Heart left ventricle (tissue), 16 donors: ENCODE measurements at regions not wholly inside any gene's neighbourhood (a gene's known extent, or its start where the extent isn't known, plus 50 kb on each side); places are given as distances from the start of the nearest gene placed in this dataset.

Experiments used
- ATAC-seq, 4 donors: fragments of 200-7000 bp; cut with Tn5 transposase; one replicate each; pipeline ENCODE4 v1.9.1; 2020 to 2022; ENCODE audit warnings: moderate library complexity in 4 of 4, mild to moderate bottlenecking in 3 of 4, moderate number of reproducible peaks in 1 of 4
- DNase-seq, 5 donors: peaks; one replicate each; pipeline ENCODE4 v3.0.0-alpha.2; 2020
- H3K27ac ChIP-seq, 12 donors: fragments of 200-600 bp; sonication (generic) in 4 of 12; one replicate each; pipeline versions ENCODE4 v1.5.0 to v1.8.0; 2016 to 2022; ENCODE audit warnings: mild to moderate bottlenecking in 2 of 12
- H3K27me3 ChIP-seq, 9 donors: fragments of 200-600 bp; sonication (generic) in 2 of 9; one replicate each; pipeline versions ENCODE4 v1.5.1 to v1.8.0; 2016 to 2022; ENCODE audit warnings: mild to moderate bottlenecking in 3 of 9
- H3K36me3 ChIP-seq, 9 donors: fragments of 200-600 bp; sonication (generic) in 2 of 9; one replicate each; pipeline versions ENCODE4 v1.5.0 to v1.8.0; 2018 to 2022; ENCODE audit warnings: mild to moderate bottlenecking in 2 of 9
- H3K4me1 ChIP-seq, 12 donors: fragments of 200-600 bp; sonication (generic) in 4 of 12; one replicate each; pipeline versions ENCODE4 v1.5.0 to v1.8.0; 2016 to 2022; ENCODE audit warnings: mild to moderate bottlenecking in 3 of 12
- H3K4me3 ChIP-seq, 12 donors: fragments of 200-600 bp; sonication (generic) in 4 of 12; one replicate each; pipeline versions ENCODE4 v1.5.0 to v1.8.0; 2017 to 2022; ENCODE audit warnings: mild to moderate bottlenecking in 9 of 12, moderate library complexity in 4 of 12
- H3K9me3 ChIP-seq, 12 donors: fragments of 200-600 bp; sonication (generic) in 4 of 12; one replicate each; pipeline versions ENCODE4 v1.5.0 to v1.8.0; 2016 to 2022; ENCODE audit warnings: mild to moderate bottlenecking in 1 of 12
- CTCF ChIP-seq, 12 donors: fragments of 200-600 bp; sonication (generic) in 4 of 12; IDR thresholded peaks; one replicate each; pipeline versions ENCODE4 v1.5.0 to v1.8.0; 2018 to 2022; ENCODE audit warnings: antibody characterized with exemption in 12 of 12, mild to moderate bottlenecking in 5 of 12
- POLR2A ChIP-seq, 2 donors: fragments of 450-650 bp; IDR thresholded peaks; one replicate each; pipeline ENCODE4 v1.6.1; 2017; ENCODE audit warnings: antibody characterized with exemption in 2 of 2, mild to moderate bottlenecking in 2 of 2, moderate library complexity in 2 of 2
- WGBS, 4 donors: extraction: QIAGEN DNeasy Blood & Tissue Kit in 2 of 4; methylation state at CpG; one replicate each; pipeline versions ENCODE4 v1.1.5 to v1.1.7; 2013 to 2018; 5-methylcytosine and 5-hydroxymethylcytosine counted together
- intact Hi-C, 10 donors: fragments of 100-400 bp; cut with DNase I; formaldehyde crosslinking; loops; one replicate each; pipeline versions ENCODE4 v1.11.1 to v1.14.2; 2022
- donor health status: ischemic (EF 13 %, LVEDD 7.1; RV severe dilation, severe dysfunction).
- donor health status: healthy with polysubstance abuse.
- donor health status: DM: no; HTN: yes; CAD: no.
- donor health status: DM: no; HTN: no; CAD: no.
- donor health status: ischemic (EF 25% LVEDD 6.9; RV normal size, moderate dysfunction).
- donor health status: ischemic (EF 25% LVEDD 5.7; RV mildly dilated, moderate dysfunction).
- donor health status: healthy.
- donor health status: DM: yes; HTN: yes; CAD: no.
- donor health status: ischemic (EF 35%, LVEDD 5.7; RV mildly dilated, moderate dysfunction).
- donor health status: nonischemic (EF 11% LVEDD 7.7; RV severe dilation, severe dysfunction).
- donor health status: DM: yes; HTN: yes; CAD: no.
- donor health status: PGD.
- donor health status: ischemic (EF 29% LVEDD 5.4; RV normal size, mild dysfunction).
- donor health status: nonischemic (EF 23%, LVEDD 6.1; RV moderate dilation, normal function).

GRCh38 chr13:39232401-39232980 is 194.2 kb downstream of the NHLRC3 start:
- 81 to 93% (median 85%) methylated on average over 1 of the region's 1 CpG for WGBS, 4 donors
- ATAC-seq (no peak), DNase-seq (no peak)
- H3K27me3 ChIP-seq = no peaks in the 10 kb centered on the region
- no peaks in the 10 kb centered on the region for H3K36me3 ChIP-seq
- TF ChIP-seq POLR2A (IDR thresholded peaks at IDR 0.05) = no peak
- no peak for TF ChIP-seq CTCF (IDR thresholded peaks at IDR 0.05)
- no peak overlapping the region for H3K4me3 ChIP-seq
- intact Hi-C loops = no loop called here
- H3K9me3 ChIP-seq = no peaks in the 10 kb centered on the region
- peaks cover 0 to 6% (median 0%) of the 10 kb centered on the region in 12 donors for H3K4me1 ChIP-seq
- H3K27ac ChIP-seq = no peak overlapping the region

GRCh38 chr13:39232999-39233398 is 194.7 kb downstream of the NHLRC3 start:
- no peak for DNase-seq

GRCh38 chr13:39233519-39233918 is 195.3 kb downstream of the NHLRC3 start:
- peaks cover 0 to 6% (median 0%) of the 10 kb centered on the region in 12 donors for H3K4me1 ChIP-seq
- H3K9me3 ChIP-seq = no peaks in the 10 kb centered on the region
- H3K27me3 ChIP-seq = no peaks in the 10 kb centered on the region
- no peak for DNase-seq
- intact Hi-C loops = no loop called here
- H3K36me3 ChIP-seq = no peaks in the 10 kb centered on the region
- no peak for ATAC-seq
- no peak overlapping the region for H3K4me3 ChIP-seq
- TF ChIP-seq CTCF (IDR thresholded peaks at IDR 0.05) = no peak
- TF ChIP-seq POLR2A (IDR thresholded peaks at IDR 0.05) = no peak
- 75 to 84% (median 78%) methylated on average over 3 of the region's 3 CpGs for WGBS, 4 donors
- no peak overlapping the region for H3K27ac ChIP-seq

More at GRCh38 chr13:39232999-39233398, 194.7 kb downstream of the NHLRC3 start:
- no peaks in the 10 kb centered on the region for H3K36me3 ChIP-seq
- intact Hi-C loops = no loop called here
- no peak for ATAC-seq
- H3K4me3 ChIP-seq = no peak overlapping the region
- H3K4me1 ChIP-seq = peaks cover 0 to 6% (median 0%) of the 10 kb centered on the region in 12 donors
- no peak overlapping the region for H3K27ac ChIP-seq
- H3K27me3 ChIP-seq = no peaks in the 10 kb centered on the region
- TF ChIP-seq POLR2A (IDR thresholded peaks at IDR 0.05) (no peak), CTCF (IDR thresholded peaks at IDR 0.05) (no peak)
- no peaks in the 10 kb centered on the region for H3K9me3 ChIP-seq

GRCh38 chr13:39244561-39245230 is 206.4 kb downstream of the NHLRC3 start:
- no peak for DNase-seq
- no peak for TF ChIP-seq POLR2A (IDR thresholded peaks at IDR 0.05)

More at GRCh38 chr13:39244561-39245230, 206.4 kb downstream of the NHLRC3 start:
- 87 to 92% (median 90%) methylated on average over 7 of the region's 7 CpGs for WGBS, 4 donors
- Histone ChIP-seq H3K4me3 (no peak overlapping the region), H3K36me3 (no peaks in the 10 kb centered on the region), H3K4me1 (peaks cover 0 to 2% (median 0%) of the 10 kb centered on the region in 12 donors), H3K9me3 (no peaks in the 10 kb centered on the region), H3K27ac (no peak overlapping the region), H3K27me3 (no peaks in the 10 kb centered on the region)
- no peak for ATAC-seq
- intact Hi-C loops = loop anchor here in 1 of 10 donors (10.0 kb wide), 1 partner anchor 50 kb away; no protein-coding TSS in a partner anchor
